ENCODE measurements at regions not wholly inside any gene's neighbourhood (a gene's known extent, or its start where the extent isn't known, plus 50 kb on each side); places are given as distances from the start of the nearest gene placed in this dataset.

- DNase-seq (ENCODE audit: low spot score in 2 of 2, unreplicated experiment in 2 of 2) = no peak
- H3K27me3 Mint-ChIP-seq (ENCODE audit: low read depth) = no peaks in the 10 kb centered on the region
- H3K4me3 Mint-ChIP-seq = no peak overlapping the region
- H3K4me1 Mint-ChIP-seq = no peaks in the 10 kb centered on the region
- peaks cover 75% of the 10 kb centered on the region for H3K9me3 Mint-ChIP-seq
- no peak overlapping the region for H3K27ac Mint-ChIP-seq
- no peak for TF ChIP-seq CTCF (IDR thresholded peaks at IDR 0.05; ENCODE audit: unreplicated experiment)
- H3K36me3 Mint-ChIP-seq = no peaks in the 10 kb centered on the region
Observed at GRCh38 chrX:66410806-66411205, 228.1 kb downstream of the EDA2R start.
